A549 (cell line): ENCODE measurements at regions not wholly inside any gene's neighbourhood (a gene's known extent, or its start where the extent isn't known, plus 50 kb on each side); places are given as distances from the start of the nearest gene placed in this dataset.

ENCODE experiments used
- CBX8 ChIP-seq: fragments of 200-600 bp; sonication (generic); IDR thresholded peaks from 2 replicates; pipeline ENCODE4 v1.6.1; 2016
- CEBPB ChIP-seq, 2 experiments: fragments of >200 bp in 1 of 2; sonication (Bioruptor Twin) in 1 of 2; formaldehyde crosslinking in 1 of 2; IDR thresholded peaks; 2 replicates each; pipeline ENCODE4 v1.6.1; 2012 to 2016
- CHD4 ChIP-seq: fragments of 200-600 bp; sonication (generic); IDR thresholded peaks from 2 replicates; pipeline ENCODE4 v1.6.1; 2016; ENCODE audit warnings: antibody characterized with exemption, mild to moderate bottlenecking, borderline replicate concordance
- ESRRA ChIP-seq: fragments of 150-350 bp; IDR thresholded peaks from 2 replicates; pipeline ENCODE4 v1.6.1; 2014; ENCODE audit warnings: mild to moderate bottlenecking, low read length, borderline replicate concordance
- MAZ ChIP-seq: fragments of 150-350 bp; IDR thresholded peaks from 2 replicates; pipeline ENCODE4 v1.6.1; 2014; ENCODE audit warnings: antibody characterized with exemption, low read depth, low read length, borderline replicate concordance
- TF ChIP-seq, protein P1 (sequence below): fragments of >200 bp; sonication (Bioruptor Twin); formaldehyde crosslinking; IDR thresholded peaks from 3 replicates; pipeline ENCODE4 v1.5.1; 2016
- TF ChIP-seq, protein P2 (sequence below): fragments of 450-650 bp; IDR thresholded peaks from 2 replicates; pipeline ENCODE4 v1.6.1; 2014; ENCODE audit warnings: antibody characterized with exemption

DNA sequence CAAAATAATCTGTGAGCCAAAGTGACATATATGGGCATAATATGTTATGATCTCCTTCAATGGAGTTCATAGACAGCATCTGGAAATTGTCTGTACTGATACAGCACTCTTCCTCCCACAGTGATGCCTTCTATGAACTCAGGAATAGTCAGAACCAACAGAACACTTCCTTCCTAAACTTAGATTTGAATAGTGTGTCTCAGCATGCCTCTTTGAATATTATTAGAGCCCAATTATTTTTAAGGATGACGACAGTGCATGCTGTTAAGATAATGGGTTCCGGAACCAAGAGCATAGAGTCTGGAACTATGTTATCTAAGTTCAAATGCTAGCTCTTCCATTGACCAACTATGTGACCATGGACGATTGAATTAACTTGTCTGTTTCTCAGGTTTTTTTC is 386.6 kb upstream of the PRICKLE1 start:
- TF ChIP-seq, protein P1, sequence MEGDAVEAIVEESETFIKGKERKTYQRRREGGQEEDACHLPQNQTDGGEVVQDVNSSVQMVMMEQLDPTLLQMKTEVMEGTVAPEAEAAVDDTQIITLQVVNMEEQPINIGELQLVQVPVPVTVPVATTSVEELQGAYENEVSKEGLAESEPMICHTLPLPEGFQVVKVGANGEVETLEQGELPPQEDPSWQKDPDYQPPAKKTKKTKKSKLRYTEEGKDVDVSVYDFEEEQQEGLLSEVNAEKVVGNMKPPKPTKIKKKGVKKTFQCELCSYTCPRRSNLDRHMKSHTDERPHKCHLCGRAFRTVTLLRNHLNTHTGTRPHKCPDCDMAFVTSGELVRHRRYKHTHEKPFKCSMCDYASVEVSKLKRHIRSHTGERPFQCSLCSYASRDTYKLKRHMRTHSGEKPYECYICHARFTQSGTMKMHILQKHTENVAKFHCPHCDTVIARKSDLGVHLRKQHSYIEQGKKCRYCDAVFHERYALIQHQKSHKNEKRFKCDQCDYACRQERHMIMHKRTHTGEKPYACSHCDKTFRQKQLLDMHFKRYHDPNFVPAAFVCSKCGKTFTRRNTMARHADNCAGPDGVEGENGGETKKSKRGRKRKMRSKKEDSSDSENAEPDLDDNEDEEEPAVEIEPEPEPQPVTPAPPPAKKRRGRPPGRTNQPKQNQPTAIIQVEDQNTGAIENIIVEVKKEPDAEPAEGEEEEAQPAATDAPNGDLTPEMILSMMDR = no peak
- TF ChIP-seq, protein P2, sequence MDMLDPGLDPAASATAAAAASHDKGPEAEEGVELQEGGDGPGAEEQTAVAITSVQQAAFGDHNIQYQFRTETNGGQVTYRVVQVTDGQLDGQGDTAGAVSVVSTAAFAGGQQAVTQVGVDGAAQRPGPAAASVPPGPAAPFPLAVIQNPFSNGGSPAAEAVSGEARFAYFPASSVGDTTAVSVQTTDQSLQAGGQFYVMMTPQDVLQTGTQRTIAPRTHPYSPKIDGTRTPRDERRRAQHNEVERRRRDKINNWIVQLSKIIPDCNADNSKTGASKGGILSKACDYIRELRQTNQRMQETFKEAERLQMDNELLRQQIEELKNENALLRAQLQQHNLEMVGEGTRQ = no peak
- TF ChIP-seq CBX8 (no peak), MAZ (no peak), ESRRA (no peak), CEBPB (IDR thresholded peaks at IDR 0.05) (no peak), CHD4 (no peak)
